NCI-H2227 treated with DMSO at 0.1 percent for 48 hours (cell line): ENCODE measurements at regions not wholly inside any gene's neighbourhood (a gene's known extent, or its start where the extent isn't known, plus 50 kb on each side); places are given as distances from the start of the nearest gene placed in this dataset.
"Not testable (repeated sequence)": the region's sequence is repeated elsewhere in the genome, so short reads cannot be mapped to it uniquely, and the experiment has no call there.

Experiments
- DNase-seq: peaks from one replicate; lab custom pipeline; 2025; lab: John Stamatoyannopoulos, UW

GRCh38 chr13:84760956-84761355 is 878.7 kb upstream of the SLITRK1 start:
- no peak for DNase-seq

GRCh38 chr13:84749126-84749525 is 866.9 kb upstream of the SLITRK1 start:
- DNase-seq, result no peak

GRCh38 chr13:84745051-84745551 is 862.8 kb upstream of the SLITRK1 start:
- DNase-seq, result no peak

GRCh38 chr13:84744203-84744602 is 861.9 kb upstream of the SLITRK1 start:
- no peak for DNase-seq

- DNase-seq, result no peak
Observed at GRCh38 chr13:84741253-84741652, 859.0 kb upstream of the SLITRK1 start.

- no peak for DNase-seq
Observed at GRCh38 chr13:84739021-84739420, 856.7 kb upstream of the SLITRK1 start.

GRCh38 chr13:84737661-84738060 is 855.4 kb upstream of the SLITRK1 start:
- DNase-seq, result no peak

- DNase-seq, result peak; percentile 45
Observed at GRCh38 chr13:84730376-84730775, 848.1 kb upstream of the SLITRK1 start.

- no peak for DNase-seq
Observed at GRCh38 chr13:84705982-84706710, 823.9 kb upstream of the SLITRK1 start.

- DNase-seq, result no peak
Observed at GRCh38 chr13:84702174-84702573, 819.9 kb upstream of the SLITRK1 start.

GRCh38 chr13:84697591-84697990 is 815.3 kb upstream of the SLITRK1 start:
- DNase-seq, result not testable (repeated sequence)

GRCh38 chr13:84686973-84687372 is 804.7 kb upstream of the SLITRK1 start:
- no peak for DNase-seq

- DNase-seq, result no peak
Observed at GRCh38 chr13:84686458-84686857, 804.2 kb upstream of the SLITRK1 start.

- DNase-seq, result no peak
Observed at GRCh38 chr13:84684804-84685203, 802.5 kb upstream of the SLITRK1 start.

GRCh38 chr13:84684048-84684662 is 801.9 kb upstream of the SLITRK1 start:
- DNase-seq, result no peak

- no peak for DNase-seq
Observed at GRCh38 chr13:84683448-84683847, 801.2 kb upstream of the SLITRK1 start.

- no peak for DNase-seq
Observed at GRCh38 chr13:84677836-84678235, 795.6 kb upstream of the SLITRK1 start.

GRCh38 chr13:84672616-84673015 is 790.3 kb upstream of the SLITRK1 start:
- DNase-seq, result no peak

- no peak for DNase-seq
Observed at GRCh38 chr13:84670245-84670644, 788.0 kb upstream of the SLITRK1 start.

GRCh38 chr13:84668637-84669036 is 786.4 kb upstream of the SLITRK1 start:
- DNase-seq, result peak; percentile 89

- no peak for DNase-seq
Observed at GRCh38 chr13:84662491-84662890, 780.2 kb upstream of the SLITRK1 start.

- no peak for DNase-seq
Observed at GRCh38 chr13:84661718-84662117, 779.4 kb upstream of the SLITRK1 start.

- no peak for DNase-seq
Observed at GRCh38 chr13:84659359-84659661, 777.0 kb upstream of the SLITRK1 start.
